ENCODE measurements at regions not wholly inside any gene's neighbourhood (a gene's known extent, or its start where the extent isn't known, plus 50 kb on each side); places are given as distances from the start of the nearest gene placed in this dataset.

DNA sequence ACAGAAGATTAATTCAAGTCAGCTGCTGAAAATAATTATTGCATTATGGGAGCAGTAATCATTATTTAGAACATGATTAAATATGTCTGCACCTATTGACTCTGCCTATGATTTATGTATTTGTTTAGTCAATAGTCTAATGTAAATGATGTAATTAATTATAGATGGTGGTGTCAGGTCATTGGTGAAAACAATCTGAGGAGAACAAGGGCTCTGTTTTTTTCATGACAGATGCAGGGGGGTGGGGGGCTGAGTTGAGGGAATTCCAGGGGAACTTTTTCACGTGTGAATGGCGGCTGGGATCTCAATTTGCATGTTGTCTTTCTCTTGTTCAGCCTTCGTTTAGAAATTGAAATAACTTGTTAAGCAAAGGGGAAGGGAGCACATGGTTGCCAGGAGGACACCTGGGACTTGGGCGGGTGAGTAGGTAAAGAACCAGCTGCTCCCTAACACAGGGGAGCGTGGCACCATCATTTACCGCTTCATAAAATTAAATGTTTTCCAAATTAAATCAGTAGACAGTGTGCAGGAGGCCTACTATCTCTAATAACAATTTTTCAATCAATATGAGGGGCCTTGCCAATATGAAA lies 65.4 kb downstream of the NKX6-1 start:
- CTCF ChIA-PET, result interaction anchor here (0.7 to 1.2 kb wide), 2 partner anchors 18 to 28 kb away, joined by 3 to 8 read pairs; no protein-coding TSS in a partner anchor
- H3K4me2 ChIP-seq (ENCODE audit: insufficient read depth, low read length), result no peak overlapping the region
- no peak overlapping the region for H2AFZ ChIP-seq (ENCODE audit: low read depth, low read length)
- H3K9me3 ChIP-seq (replicated peaks; ENCODE audit: control insufficient read depth, insufficient read depth, low read length), result no peaks in the 10 kb centered on the region
- no peaks in the 10 kb centered on the region for H3K79me2 ChIP-seq (ENCODE audit: control insufficient read depth, insufficient read depth, low read length)
- dilution Hi-C loops (cut with MboI; ENCODE audit: extremely low pct_ligation_motif_present, low sequenced_read_pairs) (no loop called here), intact Hi-C loops (cut with micrococcal nuclease) (no loop called here)
- no peaks in the 10 kb centered on the region for H3K27me3 ChIP-seq (ENCODE audit: control insufficient read depth in 2 of 2, insufficient read depth in 2 of 2, low read length in 2 of 2)
- DNase-seq (ENCODE audit: low read depth, low spot score) (no peak), FAIRE-seq (no peak)
- POLR2A ChIA-PET, result no interaction called here
- no TSS peak for BruUV-seq (replicated peaks)
- no peak overlapping the region for H3K4me3 ChIP-seq (replicated peaks in 1 of 3; ENCODE audit: insufficient read depth in 1 of 3, low read depth in 1 of 3, low read length in 3 of 3)
- TF ChIP-seq JUN (IDR thresholded peaks at IDR 0.05; ENCODE audit: borderline replicate concordance, insufficient read depth, insufficient read length, low read depth) (no peak), GATA2 (IDR thresholded peaks at IDR 0.05; ENCODE audit: insufficient read depth, insufficient read length, low read depth, low read length) (no peak), MYC (IDR thresholded peaks at IDR 0.05; ENCODE audit: low read depth, low read length) (no peak), FOS (IDR thresholded peaks at IDR 0.05; ENCODE audit: borderline replicate concordance, insufficient read depth, low read length) (no peak), POLR2AphosphoS5 (IDR thresholded peaks at IDR 0.05; ENCODE audit: insufficient read depth, low read depth, low read length) (no peak), MAX (IDR thresholded peaks at IDR 0.05; ENCODE audit: insufficient read depth, insufficient read length) (no peak), POLR2A (IDR thresholded peaks at IDR 0.05; ENCODE audit: low read depth, low read length) (no peak), EZH2 (IDR thresholded peaks at IDR 0.05; ENCODE audit: borderline replicate concordance, low read depth, low read length, severe bottlenecking) (no peak)
- TF ChIP-seq, protein P1, sequence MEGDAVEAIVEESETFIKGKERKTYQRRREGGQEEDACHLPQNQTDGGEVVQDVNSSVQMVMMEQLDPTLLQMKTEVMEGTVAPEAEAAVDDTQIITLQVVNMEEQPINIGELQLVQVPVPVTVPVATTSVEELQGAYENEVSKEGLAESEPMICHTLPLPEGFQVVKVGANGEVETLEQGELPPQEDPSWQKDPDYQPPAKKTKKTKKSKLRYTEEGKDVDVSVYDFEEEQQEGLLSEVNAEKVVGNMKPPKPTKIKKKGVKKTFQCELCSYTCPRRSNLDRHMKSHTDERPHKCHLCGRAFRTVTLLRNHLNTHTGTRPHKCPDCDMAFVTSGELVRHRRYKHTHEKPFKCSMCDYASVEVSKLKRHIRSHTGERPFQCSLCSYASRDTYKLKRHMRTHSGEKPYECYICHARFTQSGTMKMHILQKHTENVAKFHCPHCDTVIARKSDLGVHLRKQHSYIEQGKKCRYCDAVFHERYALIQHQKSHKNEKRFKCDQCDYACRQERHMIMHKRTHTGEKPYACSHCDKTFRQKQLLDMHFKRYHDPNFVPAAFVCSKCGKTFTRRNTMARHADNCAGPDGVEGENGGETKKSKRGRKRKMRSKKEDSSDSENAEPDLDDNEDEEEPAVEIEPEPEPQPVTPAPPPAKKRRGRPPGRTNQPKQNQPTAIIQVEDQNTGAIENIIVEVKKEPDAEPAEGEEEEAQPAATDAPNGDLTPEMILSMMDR (IDR thresholded peaks at IDR 0.05; ENCODE audit: extremely low read depth in 1 of 2, insufficient read depth in 1 of 2, low read depth in 1 of 2, low read length in 2 of 2), result no peak
- H3K9ac ChIP-seq (replicated peaks; ENCODE audit: extremely low read depth, insufficient read depth, low read length), result no peak overlapping the region
- no peaks in the 10 kb centered on the region for H3K36me3 ChIP-seq (ENCODE audit: control insufficient read depth in 2 of 2, extremely low read depth in 1 of 2, insufficient read depth in 2 of 2, low read length in 2 of 2)
- H4K20me1 ChIP-seq (replicated peaks; ENCODE audit: control insufficient read depth, extremely low read depth, insufficient read depth, low read length), result no peaks in the 10 kb centered on the region
- H3K4me1 ChIP-seq (ENCODE audit: control insufficient read depth, extremely low read depth, insufficient read depth, low read length), result no peaks in the 10 kb centered on the region
- no peaks in the 10 kb centered on the region for H3K9me1 ChIP-seq (replicated peaks; ENCODE audit: control insufficient read depth, extremely low read depth, insufficient read depth, low read length)
- no peak overlapping the region for H3K27ac ChIP-seq (ENCODE audit: insufficient read depth, low read depth, low read length)
